Common myeloid progenitor, CD34-positive (primary cell): ENCODE measurements at regions not wholly inside any gene's neighbourhood (a gene's known extent, or its start where the extent isn't known, plus 50 kb on each side); places are given as distances from the start of the nearest gene placed in this dataset.

Experiments used
- CTCF ChIA-PET: fragments of 350-600 bp; sonication (Branson Sonifier 250); formaldehyde crosslinking; loops from one replicate; lab custom pipeline; 2021; ENCODE audit warnings: antibody characterized with exemption; lab: Charles Lee
- POLR2A ChIA-PET: fragments of 350-600 bp; sonication (Branson Sonifier 250); formaldehyde crosslinking; loops from one replicate; lab custom pipeline; 2021; ENCODE audit warnings: antibody characterized with exemption; lab: Charles Lee
- DNase-seq, 3 donors: peaks; one replicate each; pipeline versions ENCODE4 v3.0.0 to v3.0.0-alpha.2; 2013
- H3K27ac ChIP-seq, 2 experiments: 1 replicate in 1 of 2; 2 replicates in 1 of 2; pipeline ENCODE4 v1.7.0; 2013; ENCODE audit warnings: inconsistent platforms in 2 of 2, low read length in 2 of 2, mild to moderate bottlenecking in 2 of 2, low read depth in 1 of 2, moderate library complexity in 1 of 2; ENCODE audit not compliant: severe bottlenecking in 2 of 2, insufficient read depth in 1 of 2, poor library complexity in 1 of 2
- H3K27me3 ChIP-seq, 5 experiments: replicated peaks in 2 of 5; 1 replicate in 3 of 5; 2 replicates in 2 of 5; pipeline versions ENCODE4 v1.6.1 to v1.7.0; 2013; ENCODE audit warnings: low read length in 4 of 5, mild to moderate bottlenecking in 2 of 5, moderate library complexity in 2 of 5, inconsistent platforms in 1 of 5; ENCODE audit not compliant: insufficient read depth in 5 of 5, control insufficient read depth in 4 of 5
- H3K36me3 ChIP-seq, 4 experiments: 1 replicate in 2 of 4; 2 replicates in 2 of 4; pipeline versions ENCODE4 v1.6.1 to v1.7.0; 2013; ENCODE audit warnings: low read length in 3 of 4, control low read depth in 1 of 4, mild to moderate bottlenecking in 1 of 4; ENCODE audit not compliant: control insufficient read depth in 4 of 4, insufficient read depth in 4 of 4
- H3K4me1 ChIP-seq, 4 experiments: 1 replicate in 3 of 4; 2 replicates in 1 of 4; pipeline versions ENCODE4 v1.6.1 to v1.7.1; 2013; ENCODE audit warnings: low read length in 3 of 4, mild to moderate bottlenecking in 3 of 4, control low read depth in 1 of 4, inconsistent platforms in 1 of 4, moderate library complexity in 1 of 4; ENCODE audit not compliant: control insufficient read depth in 4 of 4, insufficient read depth in 4 of 4; ENCODE audit errors: control extremely low read depth in 1 of 4
- H3K4me3 ChIP-seq, 7 experiments: 1 replicate in 4 of 7; 2 replicates in 3 of 7; pipeline versions ENCODE4 v1.5.1 to v1.7.0; 2013; ENCODE audit warnings: mild to moderate bottlenecking in 7 of 7, low read length in 6 of 7, moderate library complexity in 6 of 7, inconsistent platforms in 2 of 7, low read depth in 2 of 7, control low read depth in 1 of 7; ENCODE audit not compliant: insufficient read depth in 4 of 7, control insufficient read depth in 1 of 7; ENCODE audit errors: extremely low read depth in 1 of 7
- H3K9me3 ChIP-seq, 5 experiments: 1 replicate in 4 of 5; 2 replicates in 1 of 5; pipeline versions ENCODE4 v1.6.1 to v1.7.1; 2013; ENCODE audit warnings: low read length in 4 of 5, mild to moderate bottlenecking in 2 of 5, inconsistent platforms in 1 of 5, low read depth in 1 of 5, moderate library complexity in 1 of 5; ENCODE audit not compliant: control insufficient read depth in 4 of 5, insufficient read depth in 2 of 5; ENCODE audit errors: control extremely low read depth in 1 of 5
- WGBS: methylation state at CpG from one replicate; pipeline ENCODE4 v1.1.5; 2013; ENCODE audit not compliant: insufficient coverage; 5-methylcytosine and 5-hydroxymethylcytosine counted together

DNA sequence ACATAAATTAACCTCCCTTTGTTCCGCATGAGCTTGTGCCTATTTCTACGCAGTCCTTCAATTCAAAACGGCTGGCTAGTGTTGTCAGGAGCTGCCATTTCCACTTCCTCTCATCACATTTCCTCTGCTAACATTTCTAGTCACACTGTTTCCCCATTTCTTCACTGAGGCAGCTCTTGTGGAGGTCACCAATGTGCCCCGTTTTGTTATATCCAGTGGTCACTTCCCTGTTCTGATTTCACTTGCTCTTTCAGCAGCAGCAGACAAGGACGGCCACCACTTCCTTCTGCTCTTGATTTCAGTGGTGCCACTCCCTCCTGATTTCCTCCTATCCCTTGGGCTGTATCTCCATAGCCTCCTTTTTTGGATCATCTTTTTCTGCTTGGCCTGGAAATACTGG lies 64.8 kb upstream of the SEC61G start:
- peaks cover 0 to 10% (median 0%) of the 10 kb centered on the region in 5 experiments for H3K27me3 ChIP-seq
- ChIA-PET POLR2A (no interaction called here), CTCF (no interaction called here)
- no peak for DNase-seq
- H3K36me3 ChIP-seq, result no peaks in the 10 kb centered on the region
- H3K4me3 ChIP-seq, result no peak overlapping the region
- H3K4me1 ChIP-seq, result no peaks in the 10 kb centered on the region
- H3K27ac ChIP-seq, result no peak overlapping the region
- 3% methylated on average over 5 of the region's 5 CpGs for WGBS
- H3K9me3 ChIP-seq, result peaks cover 0 to 4% (median 0%) of the 10 kb centered on the region in 5 experiments

GRCh38 chr7:54824655-54825054 lies 65.6 kb upstream of the SEC61G start:
- Histone ChIP-seq H3K4me1 (no peaks in the 10 kb centered on the region), H3K4me3 (no peak overlapping the region), H3K36me3 (no peaks in the 10 kb centered on the region), H3K27me3 (peaks cover 0 to 10% (median 4%) of the 10 kb centered on the region in 5 experiments), H3K9me3 (peaks cover 0 to 8% (median 0%) of the 10 kb centered on the region in 5 experiments), H3K27ac (no peak overlapping the region)
- ChIA-PET POLR2A (no interaction called here), CTCF (no interaction called here)
- 89% methylated on average over 1 of the region's 1 CpG for WGBS
- DNase-seq, result no peak

- H3K36me3 ChIP-seq, result no peaks in the 10 kb centered on the region
- no peak overlapping the region for H3K27ac ChIP-seq
- WGBS, result no CpG with 5 or more reads among the region's 3 CpGs
- no peaks in the 10 kb centered on the region for H3K4me1 ChIP-seq
- ChIA-PET POLR2A (no interaction called here), CTCF (no interaction called here)
- H3K4me3 ChIP-seq, result no peak overlapping the region
- peaks cover 0 to 8% (median 0%) of the 10 kb centered on the region in 5 experiments for H3K9me3 ChIP-seq
- H3K27me3 ChIP-seq, result peaks cover 0 to 8% (median 4%) of the 10 kb centered on the region in 5 experiments
- no peak for DNase-seq
Measured at GRCh38 chr7:54825368-54825767, 66.4 kb upstream of the SEC61G start.

GRCh38 chr7:54827734-54828133 lies 68.7 kb upstream of the SEC61G start:
- no peak overlapping the region for H3K27ac ChIP-seq
- peaks cover 0 to 12% (median 4%) of the 10 kb centered on the region in 5 experiments for H3K27me3 ChIP-seq
- H3K4me1 ChIP-seq, result no peaks in the 10 kb centered on the region
- no peaks in the 10 kb centered on the region for H3K36me3 ChIP-seq
- no CpG with 5 or more reads among the region's 4 CpGs for WGBS
- H3K4me3 ChIP-seq, result no peak overlapping the region
- no peak for DNase-seq
- ChIA-PET POLR2A (no interaction called here), CTCF (no interaction called here)
- H3K9me3 ChIP-seq, result peaks cover 0 to 8% (median 0%) of the 10 kb centered on the region in 5 experiments

DNA sequence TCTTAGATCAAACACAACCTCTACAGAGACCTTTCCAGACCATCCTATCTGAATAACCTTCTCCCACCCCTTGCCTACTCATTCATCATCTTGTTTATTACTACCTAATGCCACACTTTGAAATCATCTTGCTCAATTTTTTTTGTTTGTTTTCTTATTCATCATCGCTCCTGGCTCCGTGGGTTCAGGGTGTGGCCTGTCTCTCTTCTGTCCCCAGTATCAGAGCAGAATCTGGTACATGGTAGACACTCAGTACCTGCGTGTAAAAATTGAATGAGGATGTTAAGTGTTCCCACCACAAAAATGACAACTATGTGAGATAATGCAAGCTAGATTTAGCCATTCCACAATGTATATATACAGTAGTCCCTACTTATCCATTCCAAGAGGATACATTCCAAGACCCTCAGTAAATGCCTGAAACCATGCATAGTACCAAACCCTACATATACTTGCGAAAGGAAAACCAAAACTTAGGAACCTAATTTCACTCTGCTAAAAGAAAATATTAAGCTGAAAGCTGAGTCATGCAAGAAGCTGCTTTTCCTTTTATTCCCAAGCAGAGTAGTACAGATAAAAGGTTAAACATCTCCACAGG lies 72.1 kb upstream of the SEC61G start:
- POLR2A ChIA-PET, result no interaction called here
- DNase-seq, result no peak
- CTCF ChIA-PET, result no interaction called here
- 94% methylated on average over 3 of the region's 4 CpGs for WGBS
- Histone ChIP-seq H3K9me3 (peaks cover 0 to 8% (median 2%) of the 10 kb centered on the region in 5 experiments), H3K27me3 (peaks cover 0 to 4% (median 0%) of the 10 kb centered on the region in 5 experiments), H3K36me3 (no peaks in the 10 kb centered on the region), H3K4me1 (no peaks in the 10 kb centered on the region), H3K4me3 (no peak overlapping the region), H3K27ac (no peak overlapping the region)

DNA sequence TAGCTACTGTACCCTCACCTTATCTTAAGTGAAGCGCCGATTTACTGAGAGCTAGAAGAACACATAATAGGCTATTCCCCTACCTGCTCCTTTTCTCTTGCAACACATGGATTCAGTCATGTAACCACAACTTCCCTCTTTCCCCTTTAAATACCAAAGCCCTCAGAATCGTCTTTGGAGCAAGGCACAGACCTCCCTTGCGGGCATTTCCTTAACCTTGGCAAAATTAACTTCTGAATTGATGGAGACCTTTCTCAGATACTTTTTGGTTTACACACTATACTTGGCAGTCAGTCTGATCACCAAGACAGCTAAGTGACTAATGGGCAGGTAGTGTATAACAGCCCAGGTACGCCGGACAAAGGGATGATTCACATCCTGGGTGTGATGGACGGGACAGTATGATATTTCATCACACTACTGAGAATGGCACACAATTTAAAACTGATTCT lies 72.7 kb upstream of the SEC61G start:
- Histone ChIP-seq H3K36me3 (no peaks in the 10 kb centered on the region), H3K4me3 (no peak overlapping the region), H3K9me3 (peaks cover 0 to 8% (median 2%) of the 10 kb centered on the region in 5 experiments), H3K27me3 (peaks cover 0 to 4% (median 0%) of the 10 kb centered on the region in 5 experiments), H3K4me1 (no peaks in the 10 kb centered on the region), H3K27ac (no peak overlapping the region)
- ChIA-PET POLR2A (no interaction called here), CTCF (no interaction called here)
- DNase-seq, result no peak
- WGBS, result 68% methylated on average over 4 of the region's 7 CpGs

DNA sequence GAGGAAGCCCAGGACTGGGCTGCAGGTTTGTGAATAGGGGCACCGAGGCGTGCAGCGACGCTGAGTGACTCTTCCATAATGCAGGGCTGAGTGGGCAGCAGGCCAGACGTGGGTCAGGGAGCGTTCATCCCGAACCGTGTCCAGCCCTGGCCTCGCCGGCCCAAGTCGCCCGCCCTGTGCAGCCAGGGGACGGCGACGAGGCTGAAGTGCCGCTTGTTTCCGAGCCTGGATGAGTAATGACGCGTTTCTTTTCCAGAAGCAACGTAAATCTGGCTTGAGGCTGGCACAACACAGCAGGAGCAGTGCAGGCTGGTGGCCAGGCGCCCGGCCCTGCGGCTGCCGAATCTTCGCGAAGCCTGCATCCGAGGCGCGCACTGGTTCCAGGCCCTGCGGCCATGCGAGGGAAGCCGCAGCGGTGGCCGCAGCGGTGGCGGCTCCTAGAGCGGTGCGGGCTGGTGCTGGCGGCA lies 74.0 kb upstream of the SEC61G start:
- peaks cover 0 to 4% (median 2%) of the 10 kb centered on the region in 5 experiments for H3K9me3 ChIP-seq
- POLR2A ChIA-PET, result no interaction called here
- 88% methylated on average over 35 of the region's 39 CpGs for WGBS
- CTCF ChIA-PET, result no interaction called here
- no peaks in the 10 kb centered on the region for H3K36me3 ChIP-seq
- H3K4me3 ChIP-seq, result no peak overlapping the region
- no peak overlapping the region for H3K27ac ChIP-seq
- no peak for DNase-seq
- H3K27me3 ChIP-seq, result peaks cover 0 to 4% (median 0%) of the 10 kb centered on the region in 5 experiments
- no peaks in the 10 kb centered on the region for H3K4me1 ChIP-seq
